Caki2 (cell line): ENCODE measurements at regions not wholly inside any gene's neighbourhood (a gene's known extent, or its start where the extent isn't known, plus 50 kb on each side); places are given as distances from the start of the nearest gene placed in this dataset.

Experiments used
- DNase-seq: peaks from one replicate; pipeline ENCODE4 v3.0.0-alpha.2; 2015; ENCODE audit warnings: low read depth
- in situ Hi-C: cut with HindIII; loops from 2 replicates; pipeline ENCODE4 v1.10.0; 2016; ENCODE audit warnings: low sequenced_read_pairs, low pct_unique_long_range_greater_than_20kb, mixed read lengths

- in situ Hi-C loops, result no loop called here
- no peak for DNase-seq
These were observed 94.3 kb upstream of the IL6 start for GRCh38 chr7:22632674-22633073.

DNA sequence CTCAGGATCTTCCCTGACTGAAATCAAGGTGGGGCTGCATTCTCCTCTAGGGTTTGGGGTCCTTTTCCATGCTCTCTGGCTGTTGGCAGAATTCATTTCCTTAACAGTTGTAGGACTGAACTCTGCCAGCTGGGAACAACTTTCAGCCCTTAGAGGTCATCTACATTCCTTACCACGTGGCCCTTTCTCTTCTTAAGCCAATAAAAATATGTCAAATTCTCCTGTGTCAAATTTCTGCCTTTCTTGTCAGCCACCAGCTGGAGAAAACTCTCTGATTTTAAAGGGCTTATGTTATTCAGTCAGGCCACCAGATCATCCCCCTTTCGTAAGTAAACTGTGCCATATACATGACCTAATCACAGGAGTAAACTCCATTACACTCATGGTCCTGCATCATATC lies 95.3 kb upstream of the IL6 start:
- in situ Hi-C loops, result no loop called here
- no peak for DNase-seq

GRCh38 chr7:22630069-22630468 lies 96.9 kb upstream of the IL6 start:
- in situ Hi-C loops, result no loop called here
- DNase-seq, result no peak

DNA sequence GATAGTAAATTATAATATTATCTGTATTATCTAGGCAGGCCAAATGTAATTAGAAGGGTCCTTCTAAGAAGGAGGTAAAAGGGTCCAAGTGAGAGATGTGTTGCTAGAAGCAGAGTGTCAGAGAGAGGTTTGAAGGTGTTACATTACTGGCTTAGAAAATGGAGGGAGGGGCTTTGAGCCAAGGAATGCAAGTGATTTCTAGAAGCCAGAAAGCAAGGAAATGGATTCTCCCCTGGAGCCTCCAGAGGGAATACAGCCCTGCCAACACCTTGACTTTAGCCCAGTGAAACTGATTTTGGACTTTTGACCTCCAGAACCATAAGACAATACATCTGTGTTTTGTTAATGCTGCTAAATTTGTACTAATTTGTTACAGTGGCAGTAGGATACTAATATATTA lies 97.9 kb upstream of the IL6 start:
- DNase-seq, result no peak
- in situ Hi-C loops, result no loop called here

GRCh38 chr7:22628112-22628511 lies 98.9 kb upstream of the IL6 start:
- in situ Hi-C loops, result no loop called here
- DNase-seq, result no peak

GRCh38 chr7:22627136-22627535 lies 99.9 kb upstream of the IL6 start:
- DNase-seq, result no peak
- in situ Hi-C loops, result no loop called here

DNA sequence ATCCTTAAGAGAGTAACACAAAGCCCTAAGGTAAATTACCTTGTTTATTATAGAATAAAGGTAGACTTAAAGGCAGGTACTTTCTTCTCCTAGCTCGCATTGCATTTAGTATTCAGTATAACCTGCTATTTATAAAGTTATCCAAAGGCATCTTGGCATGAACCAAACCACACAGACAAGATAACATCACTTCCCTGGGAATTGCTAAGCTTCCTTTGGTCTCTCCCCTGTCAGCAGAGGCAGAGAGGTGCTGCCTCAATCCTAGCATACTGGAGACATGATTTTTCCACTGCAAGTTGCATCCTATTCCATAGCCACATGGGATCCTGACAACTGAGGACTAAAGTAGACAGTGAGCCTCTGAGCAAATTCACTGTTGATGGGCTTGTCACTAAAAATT lies 101.7 kb upstream of the IL6 start:
- DNase-seq, result no peak
- in situ Hi-C loops, result no loop called here

- no peak for DNase-seq
- in situ Hi-C loops, result no loop called here
These were observed 102.2 kb upstream of the IL6 start for GRCh38 chr7:22624781-22625180.

- in situ Hi-C loops, result no loop called here
- no peak for DNase-seq
These were observed 104.7 kb upstream of the IL6 start for GRCh38 chr7:22622116-22622785.

GRCh38 chr7:22618528-22618927 lies 108.5 kb upstream of the IL6 start:
- in situ Hi-C loops, result no loop called here
- DNase-seq, result no peak

- DNase-seq, result no peak
- in situ Hi-C loops, result no loop called here
These were observed 109.8 kb upstream of the IL6 start for GRCh38 chr7:22617166-22617565.

DNA sequence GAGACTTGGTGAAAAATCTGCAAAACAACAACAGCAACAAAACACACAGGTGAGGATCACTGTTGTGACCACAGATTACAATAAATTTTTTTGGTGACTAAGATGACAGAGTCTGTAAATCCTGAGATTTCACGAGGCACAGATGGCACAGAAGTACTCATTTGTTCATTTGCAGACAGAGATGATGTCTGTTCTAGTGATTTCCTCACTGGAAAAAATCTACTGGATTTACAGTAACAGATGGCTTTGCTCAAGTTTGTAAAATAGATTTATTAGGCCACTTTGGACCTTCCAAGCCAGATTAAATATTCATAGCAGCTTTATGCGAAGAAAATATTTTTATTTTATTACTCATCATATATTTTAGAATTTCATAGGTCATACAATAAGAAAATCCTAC lies 113.5 kb upstream of the IL6 start:
- no peak for DNase-seq
- in situ Hi-C loops, result no loop called here

DNA sequence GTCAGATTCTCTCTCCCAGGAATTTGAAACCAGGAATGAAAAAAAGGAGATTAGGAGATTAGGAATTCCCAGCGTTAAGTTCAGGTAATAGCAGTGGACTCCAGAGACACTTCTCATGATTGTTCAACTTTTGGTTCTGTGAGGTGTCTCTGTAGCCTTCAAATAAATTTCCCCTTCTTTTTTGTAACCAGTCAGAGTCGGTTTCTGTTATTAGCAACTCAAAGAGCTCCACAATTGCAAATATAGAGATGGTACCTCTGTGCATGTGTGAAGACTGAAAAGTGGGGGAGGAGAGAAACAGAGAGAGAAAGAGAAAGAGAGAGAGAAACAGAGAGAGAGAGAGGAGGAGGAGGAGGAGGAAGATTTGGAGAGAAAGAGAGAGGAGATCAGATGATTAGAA lies 112.8 kb upstream of the STEAP1B start:
- in situ Hi-C loops, result no loop called here

DNA sequence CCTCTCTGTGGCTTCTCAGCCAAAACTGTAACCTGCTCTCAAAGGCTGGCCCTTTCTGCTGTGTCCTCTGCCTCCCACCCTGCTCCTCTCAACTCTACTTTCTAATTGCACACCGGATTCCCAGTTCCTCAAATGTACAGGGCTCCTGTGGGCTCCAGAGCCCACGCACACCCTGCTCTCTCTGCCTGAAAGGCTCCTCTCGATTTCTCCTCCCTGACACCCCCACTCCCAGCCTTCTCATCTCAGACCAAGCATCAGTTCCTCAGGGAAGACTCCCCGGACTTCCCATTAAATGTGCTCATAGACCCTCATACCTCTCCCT lies 111.7 kb upstream of the STEAP1B start:
- no peak for DNase-seq
- in situ Hi-C loops, result no loop called here

More for the DNA sequence above, 112.8 kb upstream of the STEAP1B start:
- no peak for DNase-seq

- in situ Hi-C loops, result no loop called here
- DNase-seq, result no peak
These were observed 111.2 kb upstream of the STEAP1B start for GRCh38 chr7:22610951-22611757.

DNA sequence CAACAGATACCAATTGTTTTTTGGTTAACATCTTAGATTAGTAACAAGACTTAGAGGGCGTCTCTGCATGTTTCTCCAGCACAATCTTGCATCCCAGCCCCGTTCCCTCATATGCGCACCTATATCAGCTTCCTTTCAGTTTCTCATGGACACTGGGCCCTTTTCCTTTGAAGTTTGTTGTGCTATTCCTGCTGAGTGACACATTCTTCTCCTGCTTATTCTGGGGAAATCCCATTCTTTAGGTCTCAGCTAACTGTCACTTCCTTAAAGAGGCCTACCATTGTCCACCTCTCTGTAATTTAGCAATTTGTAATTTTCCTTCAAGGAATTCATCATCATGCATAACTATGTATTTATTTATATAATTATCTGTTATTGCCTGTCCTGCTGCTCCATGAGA lies 110.3 kb upstream of the STEAP1B start:
- no peak for DNase-seq
- in situ Hi-C loops, result no loop called here

DNA sequence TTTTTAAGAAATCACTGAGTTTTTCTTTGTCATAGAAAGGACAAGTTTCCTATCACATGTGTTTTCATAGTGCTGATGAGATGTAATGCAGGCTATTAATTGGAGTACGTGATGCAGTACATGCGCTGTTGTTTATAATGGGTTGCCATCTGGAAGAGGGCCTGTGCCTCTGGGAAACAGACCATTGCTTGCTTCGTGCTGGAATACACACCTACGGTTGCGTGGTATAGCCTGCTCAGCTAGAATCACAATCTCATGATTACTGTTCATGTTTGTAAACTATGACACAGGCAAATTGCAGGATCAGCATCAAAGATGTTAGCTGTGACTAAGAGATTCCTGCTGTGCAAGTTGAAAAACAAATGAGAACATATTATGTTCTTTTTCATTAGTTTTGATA lies 107.2 kb upstream of the STEAP1B start:
- in situ Hi-C loops, result no loop called here
- no peak for DNase-seq

GRCh38 chr7:22604246-22604645 lies 104.3 kb upstream of the STEAP1B start:
- in situ Hi-C loops, result no loop called here
- no peak for DNase-seq

GRCh38 chr7:22601812-22602565 lies 102.0 kb upstream of the STEAP1B start:
- DNase-seq, result no peak
- in situ Hi-C loops, result no loop called here
